ENCODE measurements at regions not wholly inside any gene's neighbourhood (a gene's known extent, or its start where the extent isn't known, plus 50 kb on each side); places are given as distances from the start of the nearest gene placed in this dataset.
A peak's percentile ranks its signal among the peaks of the same experiment; 100 is the strongest.

GRCh38 chr10:44723082-44723481, 188.1 kb upstream of the TMEM72 start:
- H3K27me3 ChIP-seq (ENCODE audit: control insufficient read depth in 2 of 2, insufficient read depth in 2 of 2, low read length in 2 of 2) = no peaks in the 10 kb centered on the region
- H3K9me3 ChIP-seq (ENCODE audit: control insufficient read depth in 2 of 2, low read length in 2 of 2) = no peaks in the 10 kb centered on the region
- H3K4me1 ChIP-seq (ENCODE audit: control insufficient read depth in 2 of 2, insufficient read depth in 2 of 2, low read length in 2 of 2) = no peaks in the 10 kb centered on the region
- no peak overlapping the region for H3K4me3 ChIP-seq (ENCODE audit: low read length in 2 of 2)
- no peaks in the 10 kb centered on the region for H3K36me3 ChIP-seq (ENCODE audit: control insufficient read depth in 2 of 2, insufficient read depth in 2 of 2, low read length in 2 of 2)
- H3K9ac ChIP-seq (ENCODE audit: low read depth in 1 of 2, low read length in 2 of 2) = no peak overlapping the region
- H3K27ac ChIP-seq (ENCODE audit: low read depth in 2 of 2, low read length in 2 of 2) = no peak overlapping the region

DNA sequence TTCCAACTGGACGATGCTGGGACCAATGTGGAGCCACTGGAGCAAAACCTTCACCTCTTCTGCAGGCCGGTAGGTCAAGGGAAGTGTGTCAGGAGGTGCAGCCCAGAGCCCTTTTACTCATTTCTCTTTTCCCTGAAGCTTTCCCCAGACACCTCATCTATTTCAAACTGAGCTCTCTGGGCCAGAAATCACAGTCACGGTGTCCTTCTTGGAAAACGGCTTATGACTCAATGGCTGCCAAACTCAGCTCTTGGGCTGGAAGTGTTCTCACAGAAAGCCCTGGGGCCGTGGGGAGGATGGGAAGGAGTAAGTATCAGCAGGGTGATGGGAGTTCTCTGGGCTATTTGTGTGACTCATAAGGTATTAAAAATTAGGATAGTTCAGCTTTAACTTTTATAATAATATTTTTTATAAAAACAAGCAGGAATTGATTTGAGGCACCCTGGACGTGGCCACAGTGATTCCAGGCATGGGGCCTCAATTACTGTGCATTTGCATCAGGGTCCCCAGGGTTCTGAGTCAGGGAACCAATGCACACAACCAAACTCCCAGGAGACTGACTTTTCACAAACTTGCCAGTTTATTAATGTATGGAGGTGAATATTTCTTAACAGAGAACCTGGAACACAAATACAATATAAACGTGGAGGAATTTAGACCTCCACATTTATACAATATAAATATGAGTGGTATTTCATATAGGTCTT, 187.4 kb upstream of the TMEM72 start:
- H3K27ac ChIP-seq (ENCODE audit: low read depth in 2 of 2, low read length in 2 of 2) = no peak overlapping the region
- no peaks in the 10 kb centered on the region for H3K4me1 ChIP-seq (ENCODE audit: control insufficient read depth in 2 of 2, insufficient read depth in 2 of 2, low read length in 2 of 2)
- no peak overlapping the region for H3K4me3 ChIP-seq (ENCODE audit: low read length in 2 of 2)
- H3K9ac ChIP-seq (ENCODE audit: low read depth in 1 of 2, low read length in 2 of 2) = no peak overlapping the region
- H3K36me3 ChIP-seq (ENCODE audit: control insufficient read depth in 2 of 2, insufficient read depth in 2 of 2, low read length in 2 of 2) = no peaks in the 10 kb centered on the region
- H3K9me3 ChIP-seq (ENCODE audit: control insufficient read depth in 2 of 2, low read length in 2 of 2) = no peaks in the 10 kb centered on the region
- H3K27me3 ChIP-seq (ENCODE audit: control insufficient read depth in 2 of 2, insufficient read depth in 2 of 2, low read length in 2 of 2) = no peaks in the 10 kb centered on the region

DNA sequence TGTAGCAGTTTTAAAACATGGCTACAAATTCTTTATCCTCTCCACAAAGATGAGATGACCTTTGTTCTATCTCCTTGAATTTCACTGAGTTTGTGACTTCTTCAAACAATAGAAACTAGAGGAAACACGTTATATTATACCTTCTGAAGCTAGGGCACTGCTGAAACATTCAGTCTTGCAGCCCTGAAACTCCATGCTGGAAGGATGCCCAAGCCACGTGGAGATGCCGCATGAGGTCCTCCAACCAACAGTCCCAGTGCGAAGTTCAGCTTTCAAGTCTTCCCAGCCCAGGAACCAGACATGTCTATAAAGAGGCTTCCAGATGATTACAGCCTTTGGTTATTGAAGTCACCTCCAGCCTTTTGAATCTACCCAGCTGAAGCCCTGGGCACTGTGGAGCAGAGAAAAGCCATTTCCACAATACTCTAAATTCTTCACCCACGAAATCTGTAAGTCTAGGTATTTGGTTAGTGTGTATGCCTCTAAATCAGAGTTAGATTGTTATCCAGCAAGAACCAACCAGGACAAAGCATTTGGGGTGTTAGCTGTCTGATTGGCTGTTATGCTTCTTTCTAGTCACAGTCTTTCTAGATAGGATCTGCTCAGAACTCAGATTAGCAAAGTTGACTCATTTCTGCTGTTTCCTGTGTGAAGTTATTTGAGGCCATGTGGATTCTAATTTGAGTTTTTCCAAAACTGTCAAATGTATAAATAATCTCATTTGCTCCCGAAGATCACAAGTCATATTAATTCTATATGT, 186.5 kb upstream of the TMEM72 start:
- H3K4me3 ChIP-seq (ENCODE audit: low read length in 2 of 2) = no peak overlapping the region
- H3K27ac ChIP-seq (ENCODE audit: low read depth in 2 of 2, low read length in 2 of 2) = no peak overlapping the region
- H3K36me3 ChIP-seq (ENCODE audit: control insufficient read depth in 2 of 2, insufficient read depth in 2 of 2, low read length in 2 of 2) = no peaks in the 10 kb centered on the region
- no peaks in the 10 kb centered on the region for H3K27me3 ChIP-seq (ENCODE audit: control insufficient read depth in 2 of 2, insufficient read depth in 2 of 2, low read length in 2 of 2)
- no peaks in the 10 kb centered on the region for H3K4me1 ChIP-seq (ENCODE audit: control insufficient read depth in 2 of 2, insufficient read depth in 2 of 2, low read length in 2 of 2)
- no peak overlapping the region for H3K9ac ChIP-seq (ENCODE audit: low read depth in 1 of 2, low read length in 2 of 2)
- H3K9me3 ChIP-seq (ENCODE audit: control insufficient read depth in 2 of 2, low read length in 2 of 2) = no peaks in the 10 kb centered on the region

DNA sequence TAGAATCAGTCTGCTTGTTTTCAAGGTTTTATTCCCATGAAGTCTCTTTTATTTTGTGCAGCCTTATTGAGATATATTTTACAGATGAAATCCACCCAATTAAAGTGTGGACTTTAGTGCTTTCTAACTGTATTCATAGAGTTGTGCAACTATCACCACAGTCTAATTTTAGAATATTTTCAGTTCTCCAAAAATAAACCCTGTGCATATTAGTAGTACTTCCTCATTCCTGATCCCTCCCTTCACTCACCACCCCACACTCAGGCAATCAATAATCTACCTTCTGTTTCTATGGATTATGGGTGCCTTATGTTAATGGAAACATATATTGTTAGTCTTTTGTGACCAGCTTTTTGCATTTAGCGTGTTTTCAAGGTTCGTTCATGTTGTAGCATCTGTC, 185.7 kb upstream of the TMEM72 start:
- Histone ChIP-seq H3K27me3 (ENCODE audit: control insufficient read depth in 2 of 2, insufficient read depth in 2 of 2, low read length in 2 of 2) (no peaks in the 10 kb centered on the region), H3K9me3 (ENCODE audit: control insufficient read depth in 2 of 2, low read length in 2 of 2) (no peaks in the 10 kb centered on the region), H3K4me1 (ENCODE audit: control insufficient read depth in 2 of 2, insufficient read depth in 2 of 2, low read length in 2 of 2) (no peaks in the 10 kb centered on the region), H3K9ac (ENCODE audit: low read depth in 1 of 2, low read length in 2 of 2) (no peak overlapping the region), H3K4me3 (ENCODE audit: low read length in 2 of 2) (no peak overlapping the region), H3K27ac (ENCODE audit: low read depth in 2 of 2, low read length in 2 of 2) (no peak overlapping the region), H3K36me3 (ENCODE audit: control insufficient read depth in 2 of 2, insufficient read depth in 2 of 2, low read length in 2 of 2) (no peaks in the 10 kb centered on the region)

GRCh38 chr10:44731283-44731682, 179.9 kb upstream of the TMEM72 start:
- no peaks in the 10 kb centered on the region for H3K27me3 ChIP-seq (ENCODE audit: control insufficient read depth in 2 of 2, insufficient read depth in 2 of 2, low read length in 2 of 2)
- H3K4me3 ChIP-seq (ENCODE audit: low read length in 2 of 2) = peak overlapping the region in 1 of 2 donors; percentile 20
- H3K27ac ChIP-seq (ENCODE audit: low read depth in 2 of 2, low read length in 2 of 2) = no peak overlapping the region

DNA sequence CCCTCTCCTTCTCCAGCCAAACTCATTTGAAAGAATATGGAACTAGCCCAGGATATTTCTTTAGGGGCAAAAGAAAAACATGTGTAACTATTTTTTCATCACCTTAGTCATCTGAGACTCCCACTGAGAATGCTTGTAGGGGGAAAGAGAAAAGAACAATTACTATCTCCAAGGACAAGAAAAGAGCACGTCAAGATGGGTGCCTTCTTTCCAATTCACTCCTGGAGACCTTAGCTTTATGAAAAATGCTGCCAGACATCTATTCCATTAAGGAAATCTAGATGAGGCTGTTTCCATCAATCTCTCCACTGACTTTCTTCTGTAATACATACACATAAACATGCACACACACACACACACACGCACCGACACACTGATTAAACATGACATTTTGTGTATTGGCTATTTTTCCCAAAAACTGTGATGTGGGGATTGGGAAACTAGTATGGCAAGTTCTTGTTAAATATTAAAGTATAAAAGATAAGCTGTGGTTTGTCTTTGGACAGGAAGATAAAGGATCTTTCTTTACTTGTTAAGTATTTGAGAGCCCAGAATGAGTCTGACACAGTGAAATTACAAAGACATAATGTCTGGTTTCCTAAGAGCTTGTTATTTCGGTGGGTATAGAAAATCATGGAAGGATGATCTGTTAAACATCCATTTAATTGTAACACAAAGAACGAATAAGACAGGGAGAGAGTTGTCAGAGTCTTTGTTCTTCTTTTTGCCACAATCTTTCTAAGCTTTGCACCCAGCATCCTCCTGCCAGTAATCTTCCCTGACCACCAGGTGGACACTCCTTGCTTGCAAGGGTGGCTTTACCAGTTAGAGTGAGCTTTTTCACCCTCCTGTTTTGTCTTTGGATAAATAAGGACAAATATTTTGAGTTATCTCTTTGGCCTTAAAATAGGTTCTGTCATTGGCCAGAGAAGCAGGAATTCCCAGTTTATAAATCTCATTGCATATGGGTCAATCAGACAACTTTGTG, 177.3 kb upstream of the TMEM72 start:
- H3K9ac ChIP-seq (ENCODE audit: low read depth in 1 of 2, low read length in 2 of 2) = no peak overlapping the region
- no peaks in the 10 kb centered on the region for H3K27me3 ChIP-seq (ENCODE audit: control insufficient read depth in 2 of 2, insufficient read depth in 2 of 2, low read length in 2 of 2)
- H3K9me3 ChIP-seq (ENCODE audit: control insufficient read depth in 2 of 2, low read length in 2 of 2) = no peaks in the 10 kb centered on the region
- no peak overlapping the region for H3K27ac ChIP-seq (ENCODE audit: low read depth in 2 of 2, low read length in 2 of 2)
- H3K4me1 ChIP-seq (ENCODE audit: control insufficient read depth in 2 of 2, insufficient read depth in 2 of 2, low read length in 2 of 2) = no peaks in the 10 kb centered on the region
- H3K36me3 ChIP-seq (ENCODE audit: control insufficient read depth in 2 of 2, insufficient read depth in 2 of 2, low read length in 2 of 2) = no peaks in the 10 kb centered on the region
- no peak overlapping the region for H3K4me3 ChIP-seq (ENCODE audit: low read length in 2 of 2)

More at GRCh38 chr10:44731283-44731682, 179.9 kb upstream of the TMEM72 start:
- no peaks in the 10 kb centered on the region for H3K9me3 ChIP-seq (ENCODE audit: control insufficient read depth in 2 of 2, low read length in 2 of 2)
- no peaks in the 10 kb centered on the region for H3K4me1 ChIP-seq (ENCODE audit: control insufficient read depth in 2 of 2, insufficient read depth in 2 of 2, low read length in 2 of 2)
- no peak overlapping the region for H3K9ac ChIP-seq (ENCODE audit: low read depth in 1 of 2, low read length in 2 of 2)
- no peaks in the 10 kb centered on the region for H3K36me3 ChIP-seq (ENCODE audit: control insufficient read depth in 2 of 2, insufficient read depth in 2 of 2, low read length in 2 of 2)

- Histone ChIP-seq H3K9ac (ENCODE audit: low read depth in 1 of 2, low read length in 2 of 2) (no peak overlapping the region), H3K36me3 (ENCODE audit: control insufficient read depth in 2 of 2, insufficient read depth in 2 of 2, low read length in 2 of 2) (no peaks in the 10 kb centered on the region), H3K27me3 (ENCODE audit: control insufficient read depth in 2 of 2, insufficient read depth in 2 of 2, low read length in 2 of 2) (no peaks in the 10 kb centered on the region), H3K27ac (ENCODE audit: low read depth in 2 of 2, low read length in 2 of 2) (no peak overlapping the region), H3K4me1 (ENCODE audit: control insufficient read depth in 2 of 2, insufficient read depth in 2 of 2, low read length in 2 of 2) (peaks cover 0 to 2% of the 10 kb centered on the region in 2 donors), H3K4me3 (ENCODE audit: low read length in 2 of 2) (no peak overlapping the region), H3K9me3 (ENCODE audit: control insufficient read depth in 2 of 2, low read length in 2 of 2) (no peaks in the 10 kb centered on the region)
Measured at GRCh38 chr10:44742248-44742647, 168.9 kb upstream of the TMEM72 start.

- no peaks in the 10 kb centered on the region for H3K9me3 ChIP-seq (ENCODE audit: control insufficient read depth in 2 of 2, low read length in 2 of 2)
- H3K36me3 ChIP-seq (ENCODE audit: control insufficient read depth in 2 of 2, insufficient read depth in 2 of 2, low read length in 2 of 2) = no peaks in the 10 kb centered on the region
- H3K4me3 ChIP-seq (ENCODE audit: low read length in 2 of 2) = no peak overlapping the region
- no peak overlapping the region for H3K27ac ChIP-seq (ENCODE audit: low read depth in 2 of 2, low read length in 2 of 2)
- H3K9ac ChIP-seq (ENCODE audit: low read depth in 1 of 2, low read length in 2 of 2) = no peak overlapping the region
- H3K4me1 ChIP-seq (ENCODE audit: control insufficient read depth in 2 of 2, insufficient read depth in 2 of 2, low read length in 2 of 2) = peaks cover 0 to 3% of the 10 kb centered on the region in 2 donors
- H3K27me3 ChIP-seq (ENCODE audit: control insufficient read depth in 2 of 2, insufficient read depth in 2 of 2, low read length in 2 of 2) = no peaks in the 10 kb centered on the region
Measured at GRCh38 chr10:44743535-44743934, 167.6 kb upstream of the TMEM72 start.

DNA sequence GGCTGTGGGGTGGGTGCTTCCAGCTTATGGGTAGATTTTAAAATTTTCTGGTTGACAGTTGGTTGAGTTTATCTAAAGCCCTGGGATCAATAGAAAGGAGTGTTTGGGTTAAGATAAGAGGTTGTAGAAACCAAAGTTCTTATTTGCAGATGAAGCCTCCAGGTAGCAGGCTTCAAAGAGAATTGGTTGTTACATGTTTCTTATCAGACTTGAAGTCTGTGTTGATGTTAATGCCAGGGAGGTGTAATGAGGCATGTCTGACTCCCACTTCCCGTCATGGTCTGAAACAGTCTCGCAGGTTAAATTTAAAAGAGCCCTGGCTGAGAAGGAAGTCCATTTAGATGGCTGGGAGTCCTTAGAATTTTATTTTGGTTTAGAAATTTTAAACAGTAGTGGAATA, 165.2 kb upstream of the TMEM72 start:
- no peaks in the 10 kb centered on the region for H3K27me3 ChIP-seq (ENCODE audit: control insufficient read depth in 2 of 2, insufficient read depth in 2 of 2, low read length in 2 of 2)
- no peaks in the 10 kb centered on the region for H3K9me3 ChIP-seq (ENCODE audit: control insufficient read depth in 2 of 2, low read length in 2 of 2)

More for the DNA sequence above, 165.2 kb upstream of the TMEM72 start:
- Histone ChIP-seq H3K4me3 (ENCODE audit: low read length in 2 of 2) (no peak overlapping the region), H3K9ac (ENCODE audit: low read depth in 1 of 2, low read length in 2 of 2) (no peak overlapping the region), H3K36me3 (ENCODE audit: control insufficient read depth in 2 of 2, insufficient read depth in 2 of 2, low read length in 2 of 2) (no peaks in the 10 kb centered on the region), H3K4me1 (ENCODE audit: control insufficient read depth in 2 of 2, insufficient read depth in 2 of 2, low read length in 2 of 2) (peaks cover 0 to 3% of the 10 kb centered on the region in 2 donors), H3K27ac (ENCODE audit: low read depth in 2 of 2, low read length in 2 of 2) (no peak overlapping the region)
